WTC11 (cell line): ENCODE measurements at regions not wholly inside any gene's neighbourhood (a gene's known extent, or its start where the extent isn't known, plus 50 kb on each side); places are given as distances from the start of the nearest gene placed in this dataset.

ENCODE experiments used
- ATAC-seq: fragments of 200-7000 bp; cut with Tn5 transposase; 2 replicates; pipeline ENCODE4 v1.10.0; 2021; ENCODE audit warnings: mild to moderate bottlenecking, moderate library complexity
- CTCF ChIA-PET: fragments of 300-600 bp; sonication (Branson Sonifier 250); formaldehyde crosslinking; loops from one replicate; lab custom pipeline; 2021; ENCODE audit warnings: antibody characterized with exemption; lab: Charles Lee
- POLR2A ChIA-PET: fragments of 350-600 bp; sonication (Branson Sonifier 250); formaldehyde crosslinking; loops from one replicate; lab custom pipeline; 2021; ENCODE audit warnings: antibody characterized with exemption; lab: Charles Lee
- DNase-seq: peaks from one replicate; pipeline ENCODE4 v3.0.0; 2021; ENCODE audit warnings: low spot score
- H3K27ac Mint-ChIP-seq: 2 replicates; pipeline ENCODE4 v1.8.0; 2021; ENCODE audit warnings: mixed read lengths
- H3K27me3 Mint-ChIP-seq: 2 replicates; pipeline ENCODE4 v1.8.0; 2021; ENCODE audit warnings: low read depth, mild to moderate bottlenecking, moderate library complexity, mixed read lengths
- H3K36me3 Mint-ChIP-seq: 2 replicates; pipeline ENCODE4 v1.8.0; 2021; ENCODE audit warnings: mixed read lengths
- H3K4me1 Mint-ChIP-seq: 2 replicates; pipeline ENCODE4 v1.8.0; 2022; ENCODE audit warnings: mixed read lengths
- H3K4me3 Mint-ChIP-seq: 2 replicates; pipeline ENCODE4 v1.8.0; 2021; ENCODE audit warnings: mild to moderate bottlenecking, moderate library complexity, mixed read lengths
- H3K9me3 Mint-ChIP-seq: 2 replicates; pipeline ENCODE4 v1.8.0; 2021; ENCODE audit warnings: mixed read lengths
- AFF4 ChIP-seq: sonication (generic); formaldehyde crosslinking; IDR thresholded peaks from 2 replicates; pipeline ENCODE4 v1.8.1; 2023; ENCODE audit warnings: mild to moderate bottlenecking, missing genetic modification reagents, borderline replicate concordance
- FOXK1 ChIP-seq: sonication (generic); formaldehyde crosslinking; IDR thresholded peaks from 2 replicates; pipeline ENCODE4 v1.8.0; 2022; ENCODE audit warnings: mild to moderate bottlenecking, moderate library complexity, missing genetic modification reagents
- FOXP4 ChIP-seq: sonication (generic); formaldehyde crosslinking; IDR thresholded peaks from 2 replicates; pipeline ENCODE4 v1.8.0; 2022; ENCODE audit warnings: mild to moderate bottlenecking, missing genetic modification reagents
- NFATC4 ChIP-seq: fragments of 250-450 bp; sonication (Bioruptor Pico); IDR thresholded peaks from 2 replicates; pipeline ENCODE4 v1.9.0; 2021; ENCODE audit warnings: mild to moderate bottlenecking
- PRDM15 ChIP-seq: sonication (generic); formaldehyde crosslinking; IDR thresholded peaks from 2 replicates; pipeline ENCODE4 v1.8.0; 2022; ENCODE audit warnings: missing genetic modification reagents
- TCF7 ChIP-seq: sonication (generic); formaldehyde crosslinking; IDR thresholded peaks from 2 replicates; pipeline ENCODE4 v1.8.0; 2022; ENCODE audit warnings: mild to moderate bottlenecking, low read depth, missing genetic modification reagents, moderate library complexity
- ZNF263 ChIP-seq: sonication (generic); formaldehyde crosslinking; IDR thresholded peaks from 2 replicates; pipeline ENCODE4 v1.8.1; 2022; ENCODE audit warnings: low read depth, mild to moderate bottlenecking, moderate library complexity, missing genetic modification reagents
- ZNF396 ChIP-seq: fragments of 250-450 bp; sonication (Bioruptor Pico); IDR thresholded peaks from 2 replicates; pipeline ENCODE4 v1.8.0; 2021; ENCODE audit warnings: mild to moderate bottlenecking, moderate library complexity, borderline replicate concordance
- ZNF671 ChIP-seq: fragments of 250-450 bp; sonication (Bioruptor Pico); IDR thresholded peaks from 2 replicates; pipeline ENCODE4 v1.8.0; 2021; ENCODE audit warnings: mild to moderate bottlenecking
- TF ChIP-seq, protein P1 (sequence below): fragments of 250-450 bp; sonication (Bioruptor Pico); IDR thresholded peaks from 2 replicates; pipeline ENCODE4 v1.9.0; 2021; ENCODE audit warnings: mild to moderate bottlenecking
- TF ChIP-seq, protein P2 (sequence below): sonication (generic); formaldehyde crosslinking; IDR thresholded peaks from 2 replicates; pipeline ENCODE4 v1.8.1; 2023; ENCODE audit warnings: mild to moderate bottlenecking, missing genetic modification reagents, moderate library complexity
- TF ChIP-seq, protein P3 (sequence below): sonication (generic); formaldehyde crosslinking; IDR thresholded peaks from 2 replicates; pipeline ENCODE4 v1.8.0; 2022; ENCODE audit warnings: mild to moderate bottlenecking, missing genetic modification reagents
- TF ChIP-seq, protein P4 (sequence below): fragments of 250-450 bp; sonication (Bioruptor Pico); IDR thresholded peaks from 2 replicates; pipeline ENCODE4 v1.8.0; 2021; ENCODE audit warnings: mild to moderate bottlenecking

DNA sequence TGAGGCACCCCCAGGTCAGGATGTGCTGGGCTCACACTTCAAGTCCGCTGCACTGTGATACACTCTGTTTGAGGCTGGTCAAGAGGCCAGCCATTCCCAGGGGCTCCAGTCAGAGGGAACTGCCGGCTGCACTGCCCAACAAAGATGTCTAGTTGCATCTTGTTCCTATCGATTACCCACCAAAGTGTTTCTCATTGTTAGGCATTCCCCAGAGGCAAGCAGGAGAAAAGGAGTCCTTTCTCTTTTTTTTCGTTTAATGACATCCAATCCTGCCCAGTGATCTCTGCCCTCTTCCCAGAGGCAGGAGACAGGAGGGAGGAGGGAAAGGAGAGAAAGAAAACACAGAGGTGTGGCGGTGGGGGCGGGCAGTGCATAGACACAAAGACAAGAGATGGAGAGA lies 150.4 kb downstream of the OMA1 start (continued):
- TF ChIP-seq, protein P1, sequence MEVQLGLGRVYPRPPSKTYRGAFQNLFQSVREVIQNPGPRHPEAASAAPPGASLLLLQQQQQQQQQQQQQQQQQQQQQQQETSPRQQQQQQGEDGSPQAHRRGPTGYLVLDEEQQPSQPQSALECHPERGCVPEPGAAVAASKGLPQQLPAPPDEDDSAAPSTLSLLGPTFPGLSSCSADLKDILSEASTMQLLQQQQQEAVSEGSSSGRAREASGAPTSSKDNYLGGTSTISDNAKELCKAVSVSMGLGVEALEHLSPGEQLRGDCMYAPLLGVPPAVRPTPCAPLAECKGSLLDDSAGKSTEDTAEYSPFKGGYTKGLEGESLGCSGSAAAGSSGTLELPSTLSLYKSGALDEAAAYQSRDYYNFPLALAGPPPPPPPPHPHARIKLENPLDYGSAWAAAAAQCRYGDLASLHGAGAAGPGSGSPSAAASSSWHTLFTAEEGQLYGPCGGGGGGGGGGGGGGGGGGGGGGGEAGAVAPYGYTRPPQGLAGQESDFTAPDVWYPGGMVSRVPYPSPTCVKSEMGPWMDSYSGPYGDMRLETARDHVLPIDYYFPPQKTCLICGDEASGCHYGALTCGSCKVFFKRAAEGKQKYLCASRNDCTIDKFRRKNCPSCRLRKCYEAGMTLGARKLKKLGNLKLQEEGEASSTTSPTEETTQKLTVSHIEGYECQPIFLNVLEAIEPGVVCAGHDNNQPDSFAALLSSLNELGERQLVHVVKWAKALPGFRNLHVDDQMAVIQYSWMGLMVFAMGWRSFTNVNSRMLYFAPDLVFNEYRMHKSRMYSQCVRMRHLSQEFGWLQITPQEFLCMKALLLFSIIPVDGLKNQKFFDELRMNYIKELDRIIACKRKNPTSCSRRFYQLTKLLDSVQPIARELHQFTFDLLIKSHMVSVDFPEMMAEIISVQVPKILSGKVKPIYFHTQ (CRISPR knock-in tag), result no peak
- TF ChIP-seq, protein P2, sequence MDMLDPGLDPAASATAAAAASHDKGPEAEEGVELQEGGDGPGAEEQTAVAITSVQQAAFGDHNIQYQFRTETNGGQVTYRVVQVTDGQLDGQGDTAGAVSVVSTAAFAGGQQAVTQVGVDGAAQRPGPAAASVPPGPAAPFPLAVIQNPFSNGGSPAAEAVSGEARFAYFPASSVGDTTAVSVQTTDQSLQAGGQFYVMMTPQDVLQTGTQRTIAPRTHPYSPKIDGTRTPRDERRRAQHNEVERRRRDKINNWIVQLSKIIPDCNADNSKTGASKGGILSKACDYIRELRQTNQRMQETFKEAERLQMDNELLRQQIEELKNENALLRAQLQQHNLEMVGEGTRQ (CRISPR knock-in tag), result no peak
- TF ChIP-seq, protein P3, sequence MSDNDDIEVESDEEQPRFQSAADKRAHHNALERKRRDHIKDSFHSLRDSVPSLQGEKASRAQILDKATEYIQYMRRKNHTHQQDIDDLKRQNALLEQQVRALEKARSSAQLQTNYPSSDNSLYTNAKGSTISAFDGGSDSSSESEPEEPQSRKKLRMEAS, result no peak
- TF ChIP-seq FOXK1 (CRISPR knock-in tag) (no peak), TCF7 (CRISPR knock-in tag) (no peak)

DNA sequence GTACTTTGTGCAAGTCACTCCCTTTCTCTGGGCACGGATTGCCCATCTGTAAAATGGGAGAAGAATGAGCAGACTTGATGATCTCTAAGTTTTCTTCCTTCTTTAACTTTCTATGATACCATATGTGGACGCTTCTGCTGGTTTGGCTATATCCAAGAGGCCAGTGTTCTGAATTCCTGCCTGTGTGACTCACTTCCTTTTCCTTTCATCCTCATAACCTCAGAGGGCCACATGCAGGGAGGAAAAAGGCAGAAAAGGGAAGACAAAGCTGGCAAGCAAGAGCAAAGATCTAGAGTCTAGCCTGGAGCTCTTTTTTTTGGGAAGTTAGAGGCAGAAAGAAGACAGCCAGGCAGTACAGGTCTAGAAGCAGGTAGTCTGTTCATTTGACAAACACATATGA lies 151.2 kb downstream of the OMA1 start:
- ATAC-seq, result peak; percentile 21; the same call in 1 of the 2 replicates

More for the DNA sequence above, 151.2 kb downstream of the OMA1 start:
- CTCF ChIA-PET, result no interaction called here
- TF ChIP-seq ZNF263 (CRISPR knock-in tag) (no peak), AFF4 (CRISPR knock-in tag) (no peak), NFATC4 (CRISPR knock-in tag) (no peak), ZNF671 (no peak), ZNF396 (CRISPR knock-in tag) (no peak), FOXP4 (CRISPR knock-in tag) (no peak), PRDM15 (no peak)
- TF ChIP-seq, protein P4, sequence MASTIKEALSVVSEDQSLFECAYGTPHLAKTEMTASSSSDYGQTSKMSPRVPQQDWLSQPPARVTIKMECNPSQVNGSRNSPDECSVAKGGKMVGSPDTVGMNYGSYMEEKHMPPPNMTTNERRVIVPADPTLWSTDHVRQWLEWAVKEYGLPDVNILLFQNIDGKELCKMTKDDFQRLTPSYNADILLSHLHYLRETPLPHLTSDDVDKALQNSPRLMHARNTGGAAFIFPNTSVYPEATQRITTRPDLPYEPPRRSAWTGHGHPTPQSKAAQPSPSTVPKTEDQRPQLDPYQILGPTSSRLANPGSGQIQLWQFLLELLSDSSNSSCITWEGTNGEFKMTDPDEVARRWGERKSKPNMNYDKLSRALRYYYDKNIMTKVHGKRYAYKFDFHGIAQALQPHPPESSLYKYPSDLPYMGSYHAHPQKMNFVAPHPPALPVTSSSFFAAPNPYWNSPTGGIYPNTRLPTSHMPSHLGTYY (CRISPR knock-in tag), result no peak
- no peaks in the 10 kb centered on the region for H3K9me3 Mint-ChIP-seq
- H3K27ac Mint-ChIP-seq, result peak overlapping the region; percentile 76; the same call in 1 of the 2 replicates
- H3K36me3 Mint-ChIP-seq, result no peaks in the 10 kb centered on the region
- H3K4me3 Mint-ChIP-seq, result no peak overlapping the region
- peaks cover 43% of the 10 kb centered on the region for H3K4me1 Mint-ChIP-seq
- DNase-seq, result no peak
- no peaks in the 10 kb centered on the region; the same call in 1 of the 2 replicates for H3K27me3 Mint-ChIP-seq
- POLR2A ChIA-PET, result no interaction called here
